ENCODE measurements at regions not wholly inside any gene's neighbourhood (a gene's known extent, or its start where the extent isn't known, plus 50 kb on each side); places are given as distances from the start of the nearest gene placed in this dataset.

- Histone ChIP-seq H3K27ac (ENCODE audit: low read length) (no peak overlapping the region), H4K20me1 (ENCODE audit: insufficient read depth) (no peaks in the 10 kb centered on the region), H3K9me3 (ENCODE audit: low read length) (no peaks in the 10 kb centered on the region), H3K9me2 (ENCODE audit: insufficient read depth, low read length) (no peaks in the 10 kb centered on the region), H3K4me2 (ENCODE audit: low read length) (no peak overlapping the region), H2AFZ (ENCODE audit: low read depth, low read length) (no peak overlapping the region), H3K36me3 (ENCODE audit: insufficient read depth, low read length) (no peaks in the 10 kb centered on the region), H3K79me2 (replicated peaks; ENCODE audit: insufficient read depth, low read length) (no peaks in the 10 kb centered on the region), H3K9ac (ENCODE audit: low read length) (no peak overlapping the region), H3K4me3 (ENCODE audit: low read length) (no peak overlapping the region), H3F3A (ENCODE audit: insufficient read depth, low read length, poor library complexity, severe bottlenecking) (no peaks in the 10 kb centered on the region), H3K27me3 (ENCODE audit: insufficient read depth, low read depth, low read length) (no peaks in the 10 kb centered on the region)
- TF ChIP-seq REST (IDR thresholded peaks at IDR 0.05; ENCODE audit: borderline replicate concordance) (no peak), EZH2 (IDR thresholded peaks at IDR 0.05; ENCODE audit: borderline replicate concordance, insufficient read depth, low read length, poor library complexity, severe bottlenecking) (no peak), RAD21 (conservative IDR thresholded peaks at IDR 0.05) (no peak), MXI1 (conservative IDR thresholded peaks at IDR 0.05; ENCODE audit: poor library complexity, severe bottlenecking) (no peak), SMC3 (conservative IDR thresholded peaks at IDR 0.05; ENCODE audit: poor library complexity) (no peak), TAF1 (IDR thresholded peaks at IDR 0.05; ENCODE audit: low read depth) (no peak), POLR2AphosphoS5 (IDR thresholded peaks at IDR 0.05) (no peak), CTCF (IDR thresholded peaks at IDR 0.05; ENCODE audit: poor library complexity, severe bottlenecking) (no peak), EP300 (conservative IDR thresholded peaks at IDR 0.05; ENCODE audit: poor library complexity, severe bottlenecking) (no peak)
These were observed 51.8 kb downstream of the POM121L12 start for GRCh38 chr7:53087274-53087673.

DNA sequence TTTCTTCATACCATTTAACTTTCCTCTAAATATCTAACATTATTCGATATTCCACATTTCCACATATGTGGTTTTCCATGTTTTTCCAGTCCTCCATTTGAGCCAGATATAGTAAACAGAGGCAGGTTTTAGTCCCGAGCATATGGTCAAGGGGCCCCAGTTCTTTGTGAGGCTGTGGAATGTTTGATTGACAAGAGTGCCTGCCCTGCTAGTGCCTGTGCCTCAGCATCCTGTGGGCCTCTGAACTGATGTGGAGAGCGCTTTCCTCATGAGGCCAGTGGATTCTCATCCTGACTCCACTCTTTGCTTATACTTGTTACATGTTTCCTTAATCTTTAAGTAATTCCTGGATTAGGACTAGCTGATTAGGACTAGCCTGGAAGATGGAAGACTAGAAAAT is 58.8 kb downstream of the POM121L12 start:
- H3K79me2 ChIP-seq (replicated peaks; ENCODE audit: insufficient read depth, low read length) = no peaks in the 10 kb centered on the region
- H3K4me3 ChIP-seq (ENCODE audit: low read length) = no peak overlapping the region
- H3K4me2 ChIP-seq (ENCODE audit: low read length) = no peak overlapping the region
- no peak overlapping the region for H3K27ac ChIP-seq (ENCODE audit: low read length)
- H3K27me3 ChIP-seq (ENCODE audit: insufficient read depth, low read depth, low read length) = no peaks in the 10 kb centered on the region
- no peaks in the 10 kb centered on the region for H4K20me1 ChIP-seq (ENCODE audit: insufficient read depth)
- H3K36me3 ChIP-seq (ENCODE audit: insufficient read depth, low read length) = no peaks in the 10 kb centered on the region
- H3K9me3 ChIP-seq (ENCODE audit: low read length) = no peaks in the 10 kb centered on the region
- no peak overlapping the region for H2AFZ ChIP-seq (ENCODE audit: low read depth, low read length)
- H3K9me2 ChIP-seq (ENCODE audit: insufficient read depth, low read length) = no peaks in the 10 kb centered on the region
- TF ChIP-seq CTCF (IDR thresholded peaks at IDR 0.05; ENCODE audit: poor library complexity, severe bottlenecking) (no peak), RAD21 (conservative IDR thresholded peaks at IDR 0.05) (no peak), EZH2 (IDR thresholded peaks at IDR 0.05; ENCODE audit: borderline replicate concordance, insufficient read depth, low read length, poor library complexity, severe bottlenecking) (no peak), MXI1 (conservative IDR thresholded peaks at IDR 0.05; ENCODE audit: poor library complexity, severe bottlenecking) (no peak), REST (IDR thresholded peaks at IDR 0.05; ENCODE audit: borderline replicate concordance) (no peak), TAF1 (IDR thresholded peaks at IDR 0.05; ENCODE audit: low read depth) (no peak), EP300 (conservative IDR thresholded peaks at IDR 0.05; ENCODE audit: poor library complexity, severe bottlenecking) (no peak), SMC3 (conservative IDR thresholded peaks at IDR 0.05; ENCODE audit: poor library complexity) (no peak), POLR2AphosphoS5 (IDR thresholded peaks at IDR 0.05) (no peak)
- no peak overlapping the region for H3K9ac ChIP-seq (ENCODE audit: low read length)
- H3F3A ChIP-seq (ENCODE audit: insufficient read depth, low read length, poor library complexity, severe bottlenecking) = no peaks in the 10 kb centered on the region

All from neural cell (in vitro differentiated cells).